K562 (cell line): ENCODE measurements at regions not wholly inside any gene's neighbourhood (a gene's known extent, or its start where the extent isn't known, plus 50 kb on each side); places are given as distances from the start of the nearest gene placed in this dataset.
"Not testable (repeated sequence)": the region's sequence is repeated elsewhere in the genome, so short reads cannot be mapped to it uniquely, and the experiment has no call there.

Source experiments
- ATAC-seq: fragments of 200-7000 bp; cut with Tn5 transposase; 3 replicates; pipeline ENCODE4 v1.9.1; 2020; ENCODE audit warnings: moderate library complexity
- BruUV-seq: library from RNA; stranded (reverse); fragments of 400-500 nt; replicated peaks from 2 replicates; lab custom pipeline; 2021; lab: Mats Ljungman, UMichigan
- CTCF ChIA-PET: fragments of 300-600 bp; formaldehyde crosslinking; extraction: SDS; loops from one replicate; lab custom pipeline; 2021; ENCODE audit warnings: low intra/inter-chr PET ratio; lab: Yijun Ruan, JAX
- POLR2A ChIA-PET: fragments of 300-600, 350-650 bp; sonication (Branson Sonifier 250); formaldehyde crosslinking; extraction: SDS; loops from one replicate; lab custom pipeline; 2021; ENCODE audit warnings: antibody characterized with exemption, inconsistent platforms; lab: Yijun Ruan, JAX
- DNase-seq, 4 experiments: peaks; one replicate each; pipeline versions ENCODE4 v3.0.0 to v3.0.0-alpha.2; 2011 to 2018; ENCODE audit warnings: low spot score in 3 of 4, mixed read lengths in 3 of 4; ENCODE audit errors: extremely low read depth in 1 of 4
- FAIRE-seq: peaks from 2 replicates; lab custom pipeline; 2011; peaks lifted over from hg19 to GRCh38; lab: Jason Lieb, UNC
- H2AFZ ChIP-seq: 2 replicates; pipeline ENCODE4 v1.6.0; 2011; ENCODE audit warnings: low read depth, low read length, control low read depth, inconsistent platforms
- H3K27ac ChIP-seq: fragments of 200-600 bp; 3 replicates; pipeline ENCODE4 v1.8.0; 2011; ENCODE audit warnings: low read depth, mild to moderate bottlenecking, control low read depth, inconsistent platforms, low read length, moderate library complexity, mixed read lengths; ENCODE audit errors: extremely low read depth
- H3K27me3 ChIP-seq, 2 experiments: fragments of 300-600 bp in 1 of 2; 2 replicates in 1 of 2; 3 replicates in 1 of 2; pipeline versions ENCODE4 v1.6.0 to v1.8.0; 2011; ENCODE audit warnings: inconsistent platforms in 2 of 2, low read length in 2 of 2, mild to moderate bottlenecking in 1 of 2, mixed read lengths in 1 of 2, moderate library complexity in 1 of 2; ENCODE audit not compliant: control insufficient read depth in 2 of 2, insufficient read depth in 2 of 2
- H3K36me3 ChIP-seq: fragments of 300-600 bp; 3 replicates; pipeline ENCODE4 v1.8.0; 2011; ENCODE audit warnings: mild to moderate bottlenecking, low read length, inconsistent platforms; ENCODE audit not compliant: control insufficient read depth, insufficient read depth
- H3K4me1 ChIP-seq, 2 experiments: fragments of 200-600 bp in 1 of 2; replicated peaks in 1 of 2; 2 replicates in 1 of 2; 3 replicates in 1 of 2; pipeline versions ENCODE4 v1.5.1 to v1.8.0; 2011; ENCODE audit warnings: inconsistent platforms in 2 of 2, low read length in 2 of 2, mild to moderate bottlenecking in 1 of 2, mixed read lengths in 1 of 2, moderate library complexity in 1 of 2; ENCODE audit not compliant: control insufficient read depth in 2 of 2, insufficient read depth in 2 of 2
- H3K4me2 ChIP-seq: 2 replicates; pipeline ENCODE4 v1.6.1; 2011; ENCODE audit warnings: low read length, control low read depth, inconsistent platforms, mixed read lengths; ENCODE audit not compliant: insufficient read depth
- H3K4me3 ChIP-seq: fragments of 200-600 bp; sonication (generic), shearing (Covaris generic); 2 replicates; pipeline ENCODE4 v1.5.1; 2016; ENCODE audit warnings: control low read depth, inconsistent platforms
- H3K79me2 ChIP-seq: fragments of 200-600 bp; 3 replicates; pipeline ENCODE4 v1.8.0; 2011; ENCODE audit warnings: low read length, inconsistent platforms; ENCODE audit not compliant: control insufficient read depth, insufficient read depth
- H3K9ac ChIP-seq, 2 experiments: 2 replicates each; pipeline versions ENCODE4 v1.6.0 to v1.6.1; 2011; ENCODE audit warnings: low read depth in 2 of 2, low read length in 2 of 2, control low read depth in 1 of 2, inconsistent platforms in 1 of 2, mild to moderate bottlenecking in 1 of 2, mixed read lengths in 1 of 2; ENCODE audit not compliant: insufficient read depth in 1 of 2
- H3K9me1 ChIP-seq: one replicate; pipeline ENCODE4 v1.6.0; 2011; ENCODE audit warnings: inconsistent platforms, mild to moderate bottlenecking, low read length, moderate library complexity; ENCODE audit not compliant: control insufficient read depth, insufficient read depth
- H3K9me3 ChIP-seq: replicated peaks from 2 replicates; pipeline ENCODE4 v1.5.1; 2011; ENCODE audit warnings: low read depth, low read length, inconsistent platforms; ENCODE audit not compliant: control insufficient read depth, insufficient read depth
- H4K20me1 ChIP-seq: replicated peaks from 2 replicates; pipeline ENCODE4 v1.6.1; 2011; ENCODE audit warnings: low read length, inconsistent platforms, mixed read lengths; ENCODE audit not compliant: control insufficient read depth, insufficient read depth
- ATF1 ChIP-seq, 2 experiments: fragments of 450-650 bp in 1 of 2; IDR thresholded peaks; 2 replicates each; pipeline ENCODE4 v1.6.1; 2016; ENCODE audit warnings: missing compliant biosample characterization in 1 of 2, missing genetic modification characterization in 1 of 2
- ETV1 ChIP-seq: fragments of 450-650 bp; conservative IDR thresholded peaks from 2 replicates; pipeline ENCODE4 v1.6.1; 2016; ENCODE audit warnings: missing genetic modification characterization, control low read depth, low read depth, missing compliant biosample characterization
- ETV6 ChIP-seq, 3 experiments: fragments of 150-350 bp in 1 of 3; sonication (generic) in 1 of 3; formaldehyde crosslinking in 1 of 3; IDR thresholded peaks; 2 replicates each; pipeline versions ENCODE4 v1.6.1 to v1.8.0; 2014 to 2022; ENCODE audit warnings: borderline replicate concordance in 2 of 3, low read depth in 2 of 3, antibody characterized with exemption in 1 of 3, low read length in 1 of 3, mild to moderate bottlenecking in 1 of 3, missing genetic modification reagents in 1 of 3
- GABPA ChIP-seq: fragments of 200-800 bp; sonication (Bioruptor generic); conservative IDR thresholded peaks from 2 replicates; pipeline ENCODE4 v1.6.1; 2016; ENCODE audit warnings: low read depth, missing genetic modification characterization, missing compliant biosample characterization
- HDAC3 ChIP-seq: fragments of 450-650 bp; IDR thresholded peaks from 2 replicates; pipeline ENCODE4 v1.6.1; 2018; ENCODE audit warnings: borderline replicate concordance, mild to moderate bottlenecking, moderate library complexity; ENCODE audit not compliant: partially characterized antibody
- MIER1 ChIP-seq: fragments of 450-650 bp; IDR thresholded peaks from 2 replicates; pipeline ENCODE4 v1.6.1; 2016; ENCODE audit warnings: antibody characterized with exemption, mild to moderate bottlenecking, low read depth
- NCOA6 ChIP-seq: fragments of 450-650 bp; IDR thresholded peaks from 2 replicates; pipeline ENCODE4 v1.6.1; 2017; ENCODE audit warnings: mild to moderate bottlenecking
- NFRKB ChIP-seq: fragments of 450-650 bp; IDR thresholded peaks from 2 replicates; pipeline ENCODE4 v1.6.1; 2016; ENCODE audit warnings: low read depth
- NONO ChIP-seq, 2 experiments: fragments of 200-400 bp in 1 of 2; fragments of 450-650 bp in 1 of 2; formaldehyde crosslinking in 1 of 2; IDR thresholded peaks; 2 replicates each; pipeline ENCODE4 v1.6.1; 2017; ENCODE audit warnings: low read depth in 2 of 2, mild to moderate bottlenecking in 2 of 2, moderate library complexity in 2 of 2, low read length in 1 of 2
- PHB ChIP-seq: fragments of 250-450 bp; sonication (Bioruptor Pico); IDR thresholded peaks from 2 replicates; pipeline ENCODE4 v1.5.0; 2021
- POU5F1 ChIP-seq: fragments of 150-350 bp; IDR thresholded peaks from 2 replicates; pipeline ENCODE4 v1.6.1; 2014; ENCODE audit warnings: borderline replicate concordance, low read length, low read depth, mild to moderate bottlenecking; ENCODE audit not compliant: partially characterized antibody
- SMAD2 ChIP-seq: fragments of 150-350 bp; IDR thresholded peaks from 2 replicates; pipeline ENCODE4 v1.6.1; 2014; ENCODE audit warnings: low read depth, mild to moderate bottlenecking, low read length
- ZBTB34 ChIP-seq: fragments of 250-450 bp; sonication (Bioruptor Pico); IDR thresholded peaks from 2 replicates; pipeline ENCODE4 v1.8.0; 2021; ENCODE audit warnings: mild to moderate bottlenecking, moderate library complexity
- ZNF165 ChIP-seq: fragments of 250-450 bp; sonication (Bioruptor Pico); IDR thresholded peaks from 2 replicates; pipeline ENCODE4 v1.4.0; 2020; ENCODE audit warnings: borderline replicate concordance
- ZNF239 ChIP-seq: fragments of 250-450 bp; sonication (Bioruptor Pico); IDR thresholded peaks from 2 replicates; pipeline ENCODE4 v1.4.0; 2020; ENCODE audit warnings: mild to moderate bottlenecking
- ZNF311 ChIP-seq: fragments of 250-450 bp; sonication (Bioruptor Pico); IDR thresholded peaks from 2 replicates; pipeline ENCODE4 v1.4.0; 2020; ENCODE audit warnings: mild to moderate bottlenecking, moderate library complexity
- ZNF354B ChIP-seq: fragments of 250-450 bp; sonication (Bioruptor Pico); IDR thresholded peaks from 2 replicates; pipeline ENCODE4 v1.4.0; 2020
- WGBS: fragments of 100-300 bp; shearing (Covaris generic); methylation state at CpG from one replicate; pipeline ENCODE4 v1.1.6; 2016; ENCODE audit warnings: low coverage, mixed read lengths; ENCODE audit not compliant: insufficient coverage; ENCODE audit errors: missing lambda C conversion rate; 5-methylcytosine and 5-hydroxymethylcytosine counted together
- in situ Hi-C: fragments of 300-500 bp; cut with MboI; formaldehyde crosslinking; loops from 4 replicates; pipeline ENCODE4 v1.15.0; 2018; ENCODE audit warnings: inconsistent platforms, mixed read lengths
- intact Hi-C: fragments of 100-400 bp; cut with micrococcal nuclease; formaldehyde crosslinking; loops from 2 replicates; pipeline ENCODE4 v1.14.2; 2022

DNA sequence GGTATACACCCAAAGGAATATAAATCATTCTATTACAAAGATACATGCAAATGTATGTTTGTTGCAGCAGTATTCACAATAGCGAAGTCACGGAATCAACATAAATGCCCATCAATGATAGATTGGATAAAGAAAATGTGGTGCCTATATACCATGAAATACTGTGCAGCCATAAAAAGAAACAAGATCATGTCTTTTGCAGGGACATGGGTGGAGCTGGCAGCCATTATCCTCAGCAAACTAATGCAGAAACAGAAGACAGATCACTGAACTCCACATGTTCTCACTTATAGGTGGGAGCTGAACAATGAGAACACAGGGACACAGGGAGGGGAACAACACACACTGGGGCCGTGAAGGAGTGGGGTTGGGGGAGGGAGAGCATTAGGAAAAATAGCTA, 315.2 kb downstream of the CPS1 start:
- POLR2A ChIA-PET, H3K9ac ChIP-seq, H3K4me3 ChIP-seq, H4K20me1 ChIP-seq, H3K27me3 ChIP-seq, in situ Hi-C loops, H3K36me3 ChIP-seq, FAIRE-seq, H3K27ac ChIP-seq, DNase-seq, BruUV-seq, H3K4me2 ChIP-seq, ATAC-seq, H3K4me1 ChIP-seq, intact Hi-C loops, H3K9me1 ChIP-seq, CTCF ChIA-PET, H2AFZ ChIP-seq, H3K79me2 ChIP-seq, H3K9me3 ChIP-seq: not testable (repeated sequence)
- WGBS, result 0% methylated on average over 3 of the region's 3 CpGs

DNA sequence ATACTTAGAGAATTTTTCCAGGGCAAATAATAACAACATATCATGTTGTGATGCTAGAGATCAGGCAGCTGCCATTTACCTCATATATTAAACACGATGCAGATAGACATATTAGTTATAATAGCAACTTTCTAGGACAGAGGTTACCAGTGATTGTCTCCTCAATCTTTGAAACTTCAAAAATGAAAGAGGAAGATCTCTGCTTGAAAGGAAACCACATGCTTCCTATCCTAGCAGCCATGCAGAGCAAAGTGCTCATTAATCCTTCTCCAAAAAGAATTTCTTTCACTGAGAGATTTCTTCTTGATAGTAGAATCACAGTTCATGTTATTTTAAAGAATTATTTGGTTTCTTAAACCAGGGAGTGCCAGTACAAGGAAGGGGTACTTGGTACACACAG, 317.2 kb downstream of the CPS1 start:
- Histone ChIP-seq H2AFZ (no peak overlapping the region), H3K4me1 (no peaks in the 10 kb centered on the region), H4K20me1 (no peaks in the 10 kb centered on the region), H3K4me2 (no peak overlapping the region), H3K9me3 (no peaks in the 10 kb centered on the region), H3K36me3 (no peaks in the 10 kb centered on the region), H3K79me2 (no peaks in the 10 kb centered on the region), H3K27me3 (no peaks in the 10 kb centered on the region), H3K9ac (no peak overlapping the region), H3K27ac (no peak overlapping the region), H3K4me3 (no peak overlapping the region), H3K9me1 (no peaks in the 10 kb centered on the region)
- intact Hi-C loops (no loop called here), in situ Hi-C loops (no loop called here)
- ATAC-seq (no peak), FAIRE-seq (no peak), DNase-seq (no peak)
- ChIA-PET CTCF (no interaction called here), POLR2A (no interaction called here)
- BruUV-seq, result no TSS peak
- 0% methylated on average over 1 of the region's 1 CpG for WGBS
- TF ChIP-seq ETV1 (tag), result no peak
- TF ChIP-seq MIER1, result no peak
- no peak for TF ChIP-seq ZNF239 (CRISPR knock-in tag)
- TF ChIP-seq ZBTB34 (CRISPR knock-in tag), result no peak
- no peak for TF ChIP-seq ATF1 (CRISPR knock-in tag; IDR thresholded peaks at IDR 0.05)
- TF ChIP-seq ATF1 (tag; IDR thresholded peaks at IDR 0.05), result no peak
- TF ChIP-seq NONO (IDR thresholded peaks at IDR 0.05; ENCODE audit: low read depth in 2 of 2, low read length in 1 of 2), result no peak
- TF ChIP-seq NCOA6, result no peak
- TF ChIP-seq POU5F1, result no peak
- TF ChIP-seq ZNF165 (CRISPR knock-in tag), result no peak
- no peak for TF ChIP-seq PHB
- TF ChIP-seq ZNF354B (CRISPR knock-in tag), result no peak
- TF ChIP-seq ETV6 (IDR thresholded peaks at IDR 0.05; ENCODE audit: borderline replicate concordance in 1 of 2, low read depth in 2 of 2, low read length in 1 of 2), result no peak
- no peak for TF ChIP-seq ETV6 (CRISPR knock-in tag; IDR thresholded peaks at IDR 0.05; ENCODE audit: borderline replicate concordance)
- no peak for TF ChIP-seq ZNF311 (CRISPR knock-in tag)
- no peak for TF ChIP-seq HDAC3
- no peak for TF ChIP-seq SMAD2
- TF ChIP-seq NFRKB, result no peak
- no peak for TF ChIP-seq GABPA (tag)
